GM18505 (cell line): ENCODE measurements at regions not wholly inside any gene's neighbourhood (a gene's known extent, or its start where the extent isn't known, plus 50 kb on each side); places are given as distances from the start of the nearest gene placed in this dataset.

Experiments
- ATAC-seq: cut with Tn5 transposase; IDR thresholded peaks from one replicate; pipeline ENCODE4 v1.9.1; 2021; ENCODE audit not compliant: unreplicated experiment
- POLR2A ChIP-seq: IDR thresholded peaks from 4 replicates; pipeline ENCODE4 v1.6.1; 2011; ENCODE audit warnings: borderline replicate concordance; ENCODE audit not compliant: insufficient read depth, insufficient read length; ENCODE audit errors: extremely low read depth

DNA sequence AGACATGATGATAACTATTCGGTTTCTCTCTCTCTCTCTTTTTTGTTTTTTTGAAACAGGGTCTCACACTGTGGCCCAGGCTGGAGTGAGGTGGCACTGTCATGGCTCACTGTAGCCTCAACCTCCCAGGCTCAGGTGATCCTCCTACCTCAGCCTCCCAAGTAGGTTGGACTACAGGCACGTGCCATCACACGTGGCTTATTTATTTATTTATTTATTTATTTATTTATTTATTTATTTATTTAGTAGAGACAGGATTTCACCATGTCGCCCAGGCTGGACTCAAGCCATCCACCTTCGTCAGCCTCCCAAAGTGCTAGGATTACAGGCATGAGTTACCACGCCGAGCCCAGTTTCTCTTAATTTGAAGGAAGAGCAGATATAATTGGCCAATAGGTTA lies 427.9 kb upstream of the JAG1 start:
- ATAC-seq, result no peak
- TF ChIP-seq POLR2A, result no peak

DNA sequence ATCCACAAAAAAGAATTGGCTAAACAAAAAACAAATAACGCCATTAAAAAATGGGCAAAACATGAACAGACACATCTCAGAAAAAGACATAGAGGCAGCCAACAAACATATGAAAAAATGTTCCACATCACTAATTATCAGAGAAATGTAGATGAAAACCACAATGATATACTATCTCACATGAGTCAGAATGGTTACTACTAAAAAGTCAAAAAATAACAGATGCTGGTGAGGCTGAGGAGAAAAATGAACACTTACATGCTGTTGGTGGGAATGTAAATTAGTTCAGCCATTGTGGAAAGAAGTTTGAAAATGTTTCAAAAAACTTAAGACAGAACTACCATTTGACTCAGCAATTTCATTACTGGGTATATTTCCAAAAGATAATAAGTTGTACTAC lies 430.1 kb upstream of the JAG1 start:
- no peak for ATAC-seq

DNA sequence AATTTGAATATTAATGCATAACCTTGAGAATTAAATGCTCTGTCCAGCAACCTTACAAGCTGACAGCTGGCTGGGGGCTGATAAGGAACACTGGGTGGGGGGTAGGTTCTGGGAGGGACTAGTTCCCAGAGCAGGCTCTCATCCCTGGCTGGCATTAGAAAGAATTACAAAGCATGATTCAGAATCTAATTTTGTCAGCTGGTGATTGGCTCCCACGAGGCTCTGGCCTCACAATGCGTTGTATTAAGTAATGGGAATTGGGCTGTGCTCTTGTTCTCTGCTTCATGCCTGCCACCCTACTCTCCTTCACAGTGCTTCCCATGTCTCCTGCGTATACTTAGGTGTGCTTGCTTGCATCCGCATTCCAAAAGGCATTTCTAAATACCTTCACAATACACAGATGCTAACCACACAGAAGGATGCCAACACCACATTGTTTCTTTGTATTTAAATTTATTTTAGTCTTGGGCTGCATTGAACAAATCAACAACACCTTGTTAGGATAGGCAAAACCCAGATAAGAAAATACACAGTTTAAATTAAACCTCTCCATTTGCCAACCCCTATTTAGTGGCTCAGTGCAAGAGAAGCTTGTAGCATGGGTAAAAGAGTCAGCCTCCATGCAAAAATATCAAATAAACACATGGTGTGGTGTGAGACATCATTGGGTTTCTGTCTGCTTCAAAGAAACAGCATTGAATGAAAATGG lies 434.5 kb upstream of the JAG1 start:
- no peak for TF ChIP-seq POLR2A
- ATAC-seq, result no peak

More for the DNA sequence above, 430.1 kb upstream of the JAG1 start:
- TF ChIP-seq POLR2A, result no peak

- ATAC-seq, result no peak
- TF ChIP-seq POLR2A, result no peak
Measured at GRCh38 chr20:11110535-11110934, 436.7 kb upstream of the JAG1 start.

- no peak for TF ChIP-seq POLR2A
- ATAC-seq, result no peak
Measured at GRCh38 chr20:11111191-11111590, 437.4 kb upstream of the JAG1 start.

DNA sequence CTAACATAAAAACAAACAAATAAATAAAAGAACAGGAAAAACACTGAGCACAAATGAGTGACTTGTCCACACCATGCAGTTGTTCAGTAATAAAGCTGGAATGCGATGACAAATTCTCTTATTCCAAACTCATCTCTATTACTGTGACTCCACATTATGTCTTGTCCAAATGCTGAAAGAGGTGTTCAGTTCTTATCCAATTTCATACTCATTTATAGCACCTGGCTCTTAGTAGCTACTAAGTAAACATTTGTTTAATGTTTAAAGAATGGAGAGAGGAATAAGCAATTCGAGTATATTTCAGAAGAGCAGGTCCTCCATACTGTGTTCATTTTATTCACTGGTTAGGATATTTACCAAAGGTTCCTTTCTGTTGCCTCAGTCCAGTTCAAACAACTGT lies 439.0 kb upstream of the JAG1 start:
- ATAC-seq, result no peak
- TF ChIP-seq POLR2A, result no peak

GRCh38 chr20:11114382-11114781 lies 440.6 kb upstream of the JAG1 start:
- no peak for TF ChIP-seq POLR2A
- no peak for ATAC-seq

DNA sequence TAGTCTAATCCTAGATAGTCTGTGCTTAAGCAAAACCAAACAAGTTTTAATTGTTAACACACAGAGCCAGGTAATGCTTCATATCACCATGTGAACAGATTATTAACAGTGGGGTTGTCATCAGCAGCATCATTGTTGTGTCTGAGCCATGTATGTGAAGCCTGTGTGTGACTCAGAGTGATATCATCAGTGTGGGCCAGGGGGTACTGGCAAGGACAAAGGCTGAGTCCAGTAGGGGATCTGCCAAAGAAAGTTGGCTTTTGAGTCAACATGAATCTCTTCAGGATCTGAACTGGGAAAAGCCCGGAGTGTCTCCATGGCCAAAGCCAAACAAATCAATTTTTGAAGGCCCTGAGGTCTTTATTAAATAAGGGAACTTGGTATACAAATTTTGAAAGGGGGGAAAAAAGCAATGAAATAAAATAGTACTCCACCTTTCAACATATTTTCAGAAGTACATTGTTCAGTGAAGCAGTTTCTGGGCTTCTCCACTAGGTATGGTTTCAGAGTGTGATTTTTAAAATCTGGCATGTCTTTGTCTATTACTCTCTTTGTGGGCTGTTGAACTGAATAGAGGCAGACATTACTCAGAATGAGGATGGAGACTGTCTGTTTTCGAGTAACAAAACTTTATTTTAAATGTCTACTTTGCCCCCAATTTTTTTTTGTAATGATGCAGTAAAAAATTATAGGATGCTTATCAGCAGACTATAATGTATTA lies 444.2 kb upstream of the JAG1 start:
- no peak for ATAC-seq
- no peak for TF ChIP-seq POLR2A

DNA sequence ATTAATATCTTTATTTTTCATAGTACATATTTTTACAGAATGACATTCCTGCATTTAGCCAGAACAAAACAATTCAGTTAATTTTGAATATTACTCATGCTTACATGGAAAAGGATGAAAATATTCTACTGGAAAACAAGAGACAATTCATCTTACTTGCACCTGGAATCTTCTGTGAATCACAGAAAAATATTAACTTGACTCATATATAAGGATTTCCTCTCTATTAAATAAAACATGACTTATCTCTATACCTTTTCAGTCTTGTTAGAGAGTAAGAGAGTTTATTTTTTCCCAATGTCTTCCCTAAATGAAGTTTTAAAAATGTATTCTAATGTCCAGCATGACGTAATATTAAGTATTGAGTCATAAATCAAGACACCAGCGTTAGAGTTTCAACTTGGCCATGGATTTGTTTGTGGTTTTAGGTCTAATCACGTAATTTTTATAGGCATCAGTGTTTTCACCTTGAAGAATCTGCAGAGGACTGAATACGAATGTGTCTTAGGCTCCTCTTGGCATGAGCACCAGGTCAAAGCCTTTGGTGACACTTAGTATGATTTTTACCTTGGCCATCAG lies 445.1 kb upstream of the JAG1 start:
- no peak for ATAC-seq

GRCh38 chr20:11119573-11119972 lies 445.8 kb upstream of the JAG1 start:
- ATAC-seq, result no peak
- TF ChIP-seq POLR2A, result no peak

More for the DNA sequence above, 445.1 kb upstream of the JAG1 start:
- TF ChIP-seq POLR2A, result no peak

- no peak for ATAC-seq
- TF ChIP-seq POLR2A, result no peak
Measured at GRCh38 chr20:11120431-11120830, 446.6 kb upstream of the JAG1 start.

- no peak for ATAC-seq
- no peak for TF ChIP-seq POLR2A
Measured at GRCh38 chr20:11124849-11125505, 451.2 kb upstream of the JAG1 start.

DNA sequence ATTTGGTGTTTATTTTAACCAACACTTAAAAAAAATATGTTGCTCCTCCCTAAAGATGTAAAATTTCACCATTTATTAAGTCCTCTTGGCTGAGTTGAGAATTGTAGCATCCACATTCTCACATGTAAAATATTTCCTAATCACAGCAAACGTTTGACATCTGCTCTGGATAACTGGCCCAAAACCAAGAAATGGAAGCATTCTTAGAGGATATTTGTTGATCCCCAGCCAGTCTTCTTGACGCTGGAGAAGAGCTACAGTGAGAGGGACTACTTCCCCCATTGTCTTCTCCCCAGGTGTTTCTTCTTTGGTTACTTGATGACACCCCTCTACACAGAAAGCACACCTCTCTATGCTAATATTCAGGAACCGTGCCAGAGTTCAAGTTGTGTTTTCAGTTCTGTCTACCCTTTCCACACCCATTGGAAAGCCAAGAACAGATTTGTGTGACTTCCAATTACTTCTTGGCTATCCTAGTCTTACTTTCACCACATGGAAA lies 454.5 kb upstream of the JAG1 start:
- TF ChIP-seq POLR2A, result no peak
- ATAC-seq, result no peak
